ENCODE measurements at regions not wholly inside any gene's neighbourhood (a gene's known extent, or its start where the extent isn't known, plus 50 kb on each side); places are given as distances from the start of the nearest gene placed in this dataset.

DNA sequence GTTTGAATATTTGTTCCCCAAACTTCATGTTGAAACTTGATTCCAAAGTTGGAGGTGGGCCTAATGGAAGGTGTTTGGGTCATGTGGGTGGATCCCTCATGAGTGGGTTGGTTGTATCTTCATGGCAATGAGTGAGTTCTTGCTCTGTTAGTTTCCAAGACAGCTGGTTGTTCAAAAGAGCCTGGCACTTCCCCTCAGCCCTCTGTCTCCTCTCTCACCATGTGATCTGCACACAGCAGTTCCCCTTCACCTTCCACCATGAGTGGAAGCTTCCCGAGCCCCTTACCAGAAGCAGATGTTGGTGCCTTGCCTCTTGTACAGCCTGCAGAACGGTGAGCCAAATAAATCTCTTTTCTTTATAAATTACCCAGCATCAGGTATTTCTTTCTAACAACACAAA is 327.1 kb upstream of the SLCO3A1 start:
- TF ChIP-seq, protein P1, sequence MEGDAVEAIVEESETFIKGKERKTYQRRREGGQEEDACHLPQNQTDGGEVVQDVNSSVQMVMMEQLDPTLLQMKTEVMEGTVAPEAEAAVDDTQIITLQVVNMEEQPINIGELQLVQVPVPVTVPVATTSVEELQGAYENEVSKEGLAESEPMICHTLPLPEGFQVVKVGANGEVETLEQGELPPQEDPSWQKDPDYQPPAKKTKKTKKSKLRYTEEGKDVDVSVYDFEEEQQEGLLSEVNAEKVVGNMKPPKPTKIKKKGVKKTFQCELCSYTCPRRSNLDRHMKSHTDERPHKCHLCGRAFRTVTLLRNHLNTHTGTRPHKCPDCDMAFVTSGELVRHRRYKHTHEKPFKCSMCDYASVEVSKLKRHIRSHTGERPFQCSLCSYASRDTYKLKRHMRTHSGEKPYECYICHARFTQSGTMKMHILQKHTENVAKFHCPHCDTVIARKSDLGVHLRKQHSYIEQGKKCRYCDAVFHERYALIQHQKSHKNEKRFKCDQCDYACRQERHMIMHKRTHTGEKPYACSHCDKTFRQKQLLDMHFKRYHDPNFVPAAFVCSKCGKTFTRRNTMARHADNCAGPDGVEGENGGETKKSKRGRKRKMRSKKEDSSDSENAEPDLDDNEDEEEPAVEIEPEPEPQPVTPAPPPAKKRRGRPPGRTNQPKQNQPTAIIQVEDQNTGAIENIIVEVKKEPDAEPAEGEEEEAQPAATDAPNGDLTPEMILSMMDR (IDR thresholded peaks at IDR 0.05): no peak
- TF ChIP-seq POLR2A (IDR thresholded peaks at IDR 0.05): no peak

All from heart left ventricle (tissue), 13 donors.